Ovary (tissue), 7 donors: ENCODE measurements at regions not wholly inside any gene's neighbourhood (a gene's known extent, or its start where the extent isn't known, plus 50 kb on each side); places are given as distances from the start of the nearest gene placed in this dataset.

ENCODE experiments used
- DNase-seq, 5 donors: peaks; one replicate each; pipeline ENCODE4 v3.0.0-alpha.2; 2019 to 2020
- H3K27ac ChIP-seq, 2 donors: fragments of 200-600 bp; one replicate each; pipeline versions ENCODE4 v1.5.1 to v1.8.0; 2019 to 2022
- H3K27me3 ChIP-seq: fragments of 200-600 bp; one replicate; pipeline ENCODE4 v1.8.0; 2022
- H3K36me3 ChIP-seq: fragments of 200-600 bp; sonication (generic); one replicate; pipeline ENCODE4 v1.5.1; 2019
- H3K4me1 ChIP-seq: one replicate; pipeline ENCODE4 v1.8.1; 2013; ENCODE audit warnings: mild to moderate bottlenecking, moderate library complexity; ENCODE audit not compliant: insufficient read depth
- H3K4me3 ChIP-seq: fragments of 200-600 bp; sonication (generic); one replicate; pipeline ENCODE4 v1.5.1; 2017
- H3K9me3 ChIP-seq, 2 donors: fragments of 200-600 bp in 1 of 2; sonication (generic) in 1 of 2; one replicate each; pipeline versions ENCODE4 v1.5.1 to v1.8.1; 2013 to 2019; ENCODE audit warnings: mild to moderate bottlenecking in 1 of 2, moderate library complexity in 1 of 2
- CTCF ChIP-seq, 3 donors: fragments of 450-650 bp in 2 of 3; fragments of 200-600 bp in 1 of 3; IDR thresholded peaks; one replicate each; pipeline versions ENCODE4 v1.5.1 to v1.8.0; 2016 to 2022; ENCODE audit warnings: antibody characterized with exemption in 3 of 3, mild to moderate bottlenecking in 1 of 3
- EP300 ChIP-seq: sonication (generic); formaldehyde crosslinking; IDR thresholded peaks from one replicate; pipeline ENCODE4 v1.6.1; 2017; ENCODE audit warnings: antibody characterized with exemption
- POLR2A ChIP-seq: fragments of 450-650 bp; IDR thresholded peaks from one replicate; pipeline ENCODE4 v1.6.1; 2017; ENCODE audit warnings: antibody characterized with exemption, mild to moderate bottlenecking, moderate library complexity
- WGBS, 3 donors: extraction: QIAGEN DNeasy Blood & Tissue Kit in 1 of 3; methylation state at CpG; one replicate each; pipeline versions ENCODE4 v1.1.5 to v1.1.7; 2013 to 2017; 5-methylcytosine and 5-hydroxymethylcytosine counted together
- intact Hi-C, 4 donors: fragments of 100-400 bp; cut with DNase I; formaldehyde crosslinking; loops; one replicate each; pipeline versions ENCODE4 v1.11.0 to v1.15.1; 2022 to 2023
- donor health status: DM: no; HTN: no; CAD: no; lungs with moderate emphysema.
- donor health status: DM: no; HTN: no; CAD: no.
- donor health status: Bipolar disorder and iron deficiency.
- donor health status: DM: no; HTN: no; CAD: no.
- donor health status: DM: yes; HTN: yes; CAD: no.

DNA sequence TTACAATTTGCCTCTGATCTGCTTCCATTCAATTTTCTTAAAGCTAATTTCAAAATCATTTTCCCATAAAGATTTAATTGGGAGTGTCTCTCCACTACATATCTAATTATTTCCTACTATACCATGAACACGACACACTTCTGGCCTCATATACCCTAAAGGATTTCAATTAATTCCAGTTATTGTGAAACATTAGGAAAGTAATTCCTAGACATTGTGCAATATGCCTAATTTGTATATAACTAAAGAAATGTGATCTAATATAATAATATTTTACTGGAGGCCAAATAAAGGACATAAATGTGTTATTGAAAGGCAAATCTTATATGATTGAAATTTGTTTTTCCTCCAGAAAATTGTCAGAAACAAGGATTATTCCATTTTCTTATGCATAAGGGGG is 727.2 kb upstream of the ADGRL2 start:
- H3K4me3 ChIP-seq, result no peak overlapping the region
- intact Hi-C loops, result no loop called here
- no peaks in the 10 kb centered on the region for H3K9me3 ChIP-seq
- WGBS, 3 donors, result 95 to 98% (median 96%) methylated on average over 1 of the region's 1 CpG
- DNase-seq, result no peak
- no peaks in the 10 kb centered on the region for H3K27me3 ChIP-seq
- TF ChIP-seq CTCF (IDR thresholded peaks at IDR 0.05) (no peak), EP300 (no peak), POLR2A (no peak)
- no peaks in the 10 kb centered on the region for H3K36me3 ChIP-seq
- no peak overlapping the region for H3K27ac ChIP-seq
- H3K4me1 ChIP-seq, result no peaks in the 10 kb centered on the region

DNA sequence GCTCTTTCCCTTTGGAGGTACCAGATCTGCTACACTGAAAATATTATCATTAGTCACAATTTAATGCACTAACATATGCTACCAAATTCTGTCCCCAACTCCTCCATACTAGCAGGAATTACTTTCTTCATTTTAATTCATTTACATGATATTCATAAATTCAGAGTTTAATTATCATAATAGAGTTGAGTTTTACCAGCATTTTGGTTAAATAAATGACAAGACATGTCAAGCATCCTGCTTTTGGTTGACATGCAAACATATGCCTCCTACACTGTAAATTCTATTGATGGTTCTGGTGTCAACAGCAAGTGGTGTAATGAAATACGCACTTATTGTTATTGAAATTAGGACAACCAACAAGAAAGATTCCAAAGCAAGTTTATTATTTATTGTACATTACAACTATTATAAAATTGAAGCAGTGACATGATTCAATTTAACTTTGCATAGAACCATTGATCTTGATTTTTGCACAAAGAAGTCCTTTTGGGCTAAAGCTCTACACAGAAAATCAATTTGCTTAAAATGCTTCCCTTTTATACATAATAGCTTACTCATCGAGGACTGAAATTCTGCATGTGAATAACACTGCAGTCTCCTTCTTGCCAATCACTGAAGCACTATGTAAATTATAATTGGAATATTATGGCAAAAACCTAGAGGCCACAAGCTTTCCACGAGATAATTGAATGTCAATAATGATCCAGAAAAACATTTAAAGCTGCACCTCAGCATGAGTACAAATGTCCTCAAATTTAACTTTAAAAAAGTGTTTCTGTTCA is 728.6 kb upstream of the ADGRL2 start:
- intact Hi-C loops, result no loop called here
- Histone ChIP-seq H3K27me3 (no peaks in the 10 kb centered on the region), H3K36me3 (no peaks in the 10 kb centered on the region), H3K9me3 (no peaks in the 10 kb centered on the region), H3K4me1 (no peaks in the 10 kb centered on the region), H3K27ac (no peak overlapping the region), H3K4me3 (no peak overlapping the region)
- WGBS, 3 donors, result 82 to 89% (median 82%) methylated on average over 3 of the region's 3 CpGs
- TF ChIP-seq POLR2A, result no peak
- no peak for TF ChIP-seq CTCF (IDR thresholded peaks at IDR 0.05)
- no peak for DNase-seq

DNA sequence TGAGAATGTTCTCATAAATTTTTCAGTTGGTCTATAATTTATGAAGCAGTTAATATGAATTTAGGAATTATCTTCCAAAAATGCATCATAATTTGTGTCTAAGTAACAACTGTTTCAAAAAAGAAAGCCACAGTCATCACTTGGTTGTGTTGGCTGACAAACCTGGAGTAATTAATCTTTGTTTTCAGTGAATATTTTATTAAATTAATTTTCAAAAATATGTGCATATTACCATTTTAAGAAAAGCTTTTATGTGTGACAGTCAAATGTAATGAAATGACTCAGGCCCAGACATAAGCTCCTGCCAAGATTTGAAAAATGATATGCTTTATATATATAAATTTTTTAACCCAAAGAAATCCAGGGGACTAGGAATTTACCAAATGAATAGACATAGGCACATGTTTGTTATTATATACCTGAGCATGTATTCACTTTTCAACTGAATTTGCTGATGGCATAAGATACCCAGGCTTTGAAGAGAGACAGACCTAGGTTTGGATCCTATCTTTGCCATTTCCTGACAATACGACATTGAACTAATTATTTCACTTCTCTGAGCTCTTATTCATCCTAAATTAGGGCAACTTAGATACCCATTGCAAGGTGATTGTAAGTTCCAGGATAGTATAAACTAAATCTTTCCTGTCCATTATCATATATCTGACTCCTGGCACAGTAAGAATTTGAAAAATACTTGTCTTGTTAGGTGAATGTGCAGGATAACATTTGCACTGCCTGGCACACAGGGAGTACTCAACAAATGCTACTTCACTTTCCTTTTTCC is 729.5 kb upstream of the ADGRL2 start:
- no peak for TF ChIP-seq POLR2A
- TF ChIP-seq CTCF (IDR thresholded peaks at IDR 0.05), result no peak
- TF ChIP-seq EP300, result no peak
- DNase-seq, result no peak
- H3K4me1 ChIP-seq, result no peaks in the 10 kb centered on the region
- H3K36me3 ChIP-seq, result no peaks in the 10 kb centered on the region
- H3K27ac ChIP-seq, result no peak overlapping the region
- no peak overlapping the region for H3K4me3 ChIP-seq
- WGBS, 3 donors, result 82 to 90% (median 88%) methylated on average over 1 of the region's 1 CpG
- H3K27me3 ChIP-seq, result no peaks in the 10 kb centered on the region
- intact Hi-C loops, result no loop called here
- H3K9me3 ChIP-seq, result no peaks in the 10 kb centered on the region

GRCh38 chr1:81069856-81070255 is 730.9 kb upstream of the ADGRL2 start:
- no peak for DNase-seq
- Histone ChIP-seq H3K4me1 (no peaks in the 10 kb centered on the region), H3K4me3 (no peak overlapping the region), H3K27ac (no peak overlapping the region), H3K36me3 (no peaks in the 10 kb centered on the region), H3K9me3 (no peaks in the 10 kb centered on the region), H3K27me3 (no peaks in the 10 kb centered on the region)
- no peak for TF ChIP-seq POLR2A
- TF ChIP-seq CTCF (IDR thresholded peaks at IDR 0.05), result no peak
- TF ChIP-seq EP300, result no peak
- WGBS, 3 donors, result 58 to 76% (median 71%) methylated on average over 3 of the region's 3 CpGs
- intact Hi-C loops, result no loop called here
